GM12891 (cell line): ENCODE measurements at regions not wholly inside any gene's neighbourhood (a gene's known extent, or its start where the extent isn't known, plus 50 kb on each side); places are given as distances from the start of the nearest gene placed in this dataset.

Source experiments
- POLR2A ChIP-seq: IDR thresholded peaks from 2 replicates; pipeline ENCODE4 v1.6.1; 2011; ENCODE audit warnings: low read depth, low read length, control low read depth
- POLR2AphosphoS5 ChIP-seq: IDR thresholded peaks from 2 replicates; pipeline ENCODE4 v1.6.1; 2011; ENCODE audit warnings: low read depth, low read length, control low read depth
- TAF1 ChIP-seq: IDR thresholded peaks from 2 replicates; pipeline ENCODE4 v1.6.1; 2011; ENCODE audit warnings: low read depth, low read length, control low read depth

- TF ChIP-seq POLR2A (no peak), POLR2AphosphoS5 (no peak), TAF1 (no peak)
Observed at GRCh38 chr4:97103252-97103651, 1040.0 kb downstream of the STPG2 start.
